AG04449 (cell line): ENCODE measurements at regions not wholly inside any gene's neighbourhood (a gene's known extent, or its start where the extent isn't known, plus 50 kb on each side); places are given as distances from the start of the nearest gene placed in this dataset.

Experiments used
- CTCF ChIA-PET: fragments of 350-600 bp; formaldehyde crosslinking; extraction: SDS; loops from one replicate; lab custom pipeline; 2021; ENCODE audit warnings: antibody characterized with exemption; lab: Yijun Ruan, JAX
- POLR2A ChIA-PET: fragments of 400-600, 350-600 bp; formaldehyde crosslinking; extraction: SDS; loops from one replicate; lab custom pipeline; 2020; ENCODE audit warnings: antibody characterized with exemption, inconsistent platforms; lab: Yijun Ruan, JAX
- DNase-seq: peaks from one replicate; pipeline ENCODE4 v3.0.0-alpha.2; 2010; ENCODE audit warnings: low read depth, low spot score
- H3K4me3 ChIP-seq: 2 replicates; pipeline ENCODE4 v1.5.1; 2011; ENCODE audit warnings: low read depth, mild to moderate bottlenecking, control low read depth, low read length
- CTCF ChIP-seq: IDR thresholded peaks from one replicate; pipeline ENCODE4 v1.5.1; 2011; ENCODE audit warnings: mild to moderate bottlenecking, moderate library complexity, low read length, control low read depth, inconsistent platforms; ENCODE audit not compliant: insufficient read depth; ENCODE audit errors: missing control alignments

GRCh38 chr1:191857600-191857999 lies 300.7 kb upstream of the RGS18 start:
- no peak overlapping the region for H3K4me3 ChIP-seq
- CTCF ChIA-PET = no interaction called here
- DNase-seq = no peak
- no peak for TF ChIP-seq CTCF
- POLR2A ChIA-PET = no interaction called here

GRCh38 chr1:191865479-191865878 lies 292.8 kb upstream of the RGS18 start:
- ChIA-PET CTCF (no interaction called here), POLR2A (no interaction called here)
- TF ChIP-seq CTCF = no peak
- DNase-seq = no peak
- no peak overlapping the region for H3K4me3 ChIP-seq

- CTCF ChIA-PET = no interaction called here
- no peak overlapping the region for H3K4me3 ChIP-seq
- POLR2A ChIA-PET = no interaction called here
- no peak for DNase-seq
- no peak for TF ChIP-seq CTCF
Measured at GRCh38 chr1:191866155-191866554, 292.1 kb upstream of the RGS18 start.

GRCh38 chr1:191869790-191870312 lies 288.4 kb upstream of the RGS18 start:
- ChIA-PET CTCF (no interaction called here), POLR2A (no interaction called here)
- no peak overlapping the region for H3K4me3 ChIP-seq
- no peak for TF ChIP-seq CTCF
- DNase-seq = no peak

GRCh38 chr1:191870490-191870889 lies 287.8 kb upstream of the RGS18 start:
- POLR2A ChIA-PET = no interaction called here
- no peak for TF ChIP-seq CTCF
- H3K4me3 ChIP-seq = no peak overlapping the region
- CTCF ChIA-PET = no interaction called here
- DNase-seq = no peak

- POLR2A ChIA-PET = no interaction called here
- CTCF ChIA-PET = no interaction called here
- TF ChIP-seq CTCF = no peak
- no peak for DNase-seq
- no peak overlapping the region for H3K4me3 ChIP-seq
Measured at GRCh38 chr1:191875994-191876393, 282.3 kb upstream of the RGS18 start.
